ENCODE measurements at regions not wholly inside any gene's neighbourhood (a gene's known extent, or its start where the extent isn't known, plus 50 kb on each side); places are given as distances from the start of the nearest gene placed in this dataset.

GRCh38 chr16:82499302-82499701, 127.5 kb upstream of the CDH13 start:
- no peaks in the 10 kb centered on the region for H3K4me1 ChIP-seq (replicated peaks in 1 of 2; ENCODE audit: control insufficient read depth in 2 of 2, insufficient read depth in 2 of 2, low read length in 2 of 2)
- no peak overlapping the region for H3K9ac ChIP-seq (ENCODE audit: insufficient read depth in 1 of 2, low read depth in 2 of 2, low read length in 2 of 2)
- DNase-seq (ENCODE audit: extremely low read depth in 1 of 4, low spot score in 3 of 4) (no peak), FAIRE-seq (no peak), ATAC-seq (no peak)
- no peak overlapping the region for H3K4me3 ChIP-seq
- H3K27ac ChIP-seq (ENCODE audit: extremely low read depth, low read depth, low read length): no peak overlapping the region
- 3% methylated on average over 4 of the region's 4 CpGs for WGBS (ENCODE audit: insufficient coverage, low coverage, missing lambda C conversion rate)
- POLR2A ChIA-PET: no interaction called here
- intact Hi-C loops (cut with micrococcal nuclease): no loop called here
- H3K9me1 ChIP-seq (ENCODE audit: control insufficient read depth, insufficient read depth, low read length): no peaks in the 10 kb centered on the region
- TF ChIP-seq NUFIP1 (IDR thresholded peaks at IDR 0.05; ENCODE audit: partially characterized antibody) (no peak), HES1 (IDR thresholded peaks at IDR 0.05; ENCODE audit: low read depth) (no peak), RBM17 (IDR thresholded peaks at IDR 0.05; ENCODE audit: borderline replicate concordance, low read depth, low read length) (no peak), ZNF644 (tag; IDR thresholded peaks at IDR 0.05; ENCODE audit: low read depth) (no peak), SRSF7 (optimal IDR thresholded peaks at IDR 0.05; ENCODE audit: low read depth, low read length) (no peak), ZNF140 (CRISPR knock-in tag; IDR thresholded peaks at IDR 0.05) (no peak)
- in situ Hi-C loops (cut with MboI): no loop called here
- no TSS peak for BruUV-seq (replicated peaks)
- no peaks in the 10 kb centered on the region for H3K36me3 ChIP-seq (ENCODE audit: control insufficient read depth, insufficient read depth, low read length)
- no peaks in the 10 kb centered on the region for H4K20me1 ChIP-seq (replicated peaks; ENCODE audit: control insufficient read depth, insufficient read depth, low read length)
- H2AFZ ChIP-seq (ENCODE audit: low read depth, low read length): no peak overlapping the region
- no peaks in the 10 kb centered on the region for H3K79me2 ChIP-seq (ENCODE audit: control insufficient read depth, insufficient read depth, low read length)
- H3K9me3 ChIP-seq (replicated peaks; ENCODE audit: control insufficient read depth, insufficient read depth, low read depth, low read length): no peaks in the 10 kb centered on the region
- CTCF ChIA-PET (ENCODE audit: low intra/inter-chr PET ratio): no interaction called here
- no peak overlapping the region for H3K4me2 ChIP-seq (ENCODE audit: insufficient read depth, low read length)
- H3K27me3 ChIP-seq (ENCODE audit: control insufficient read depth in 2 of 2, insufficient read depth in 2 of 2, low read length in 2 of 2): no peaks in the 10 kb centered on the region; a peak in 1 of 5 replicates

- in situ Hi-C loops (cut with MboI) (no loop called here), intact Hi-C loops (cut with micrococcal nuclease) (no loop called here)
- 0% methylated on average over 4 of the region's 4 CpGs for WGBS (ENCODE audit: insufficient coverage, low coverage, missing lambda C conversion rate)
- H3K9me3 ChIP-seq (replicated peaks; ENCODE audit: control insufficient read depth, insufficient read depth, low read depth, low read length): 0 out of 2 replicates have a peak, but pooled peaks cover 2% of the 10 kb centered on the region
- H3K27me3 ChIP-seq (ENCODE audit: control insufficient read depth in 2 of 2, insufficient read depth in 2 of 2, low read length in 2 of 2): no peaks in the 10 kb centered on the region; a peak in 1 of 5 replicates
- H2AFZ ChIP-seq (ENCODE audit: low read depth, low read length): no peak overlapping the region
- no peaks in the 10 kb centered on the region for H3K36me3 ChIP-seq (ENCODE audit: control insufficient read depth, insufficient read depth, low read length)
- H3K4me2 ChIP-seq (ENCODE audit: insufficient read depth, low read length): no peak overlapping the region
- no peaks in the 10 kb centered on the region for H3K79me2 ChIP-seq (ENCODE audit: control insufficient read depth, insufficient read depth, low read length)
- ChIA-PET POLR2A (interaction anchor here (0.6 to 1.1 kb wide), 2 partner anchors 17 to 24 kb away, joined by 3 read pairs; no protein-coding TSS in a partner anchor), CTCF (ENCODE audit: low intra/inter-chr PET ratio) (no interaction called here)
- no peak for TF ChIP-seq ZNF239 (CRISPR knock-in tag; IDR thresholded peaks at IDR 0.05)
- no peaks in the 10 kb centered on the region for H4K20me1 ChIP-seq (replicated peaks; ENCODE audit: control insufficient read depth, insufficient read depth, low read length)
- DNase-seq (ENCODE audit: extremely low read depth in 1 of 4, low spot score in 3 of 4): no peak
- no peak overlapping the region for H3K4me3 ChIP-seq
- BruUV-seq (replicated peaks): no TSS peak
- H3K9me1 ChIP-seq (ENCODE audit: control insufficient read depth, insufficient read depth, low read length): no peaks in the 10 kb centered on the region
- H3K9ac ChIP-seq (ENCODE audit: insufficient read depth in 1 of 2, low read depth in 2 of 2, low read length in 2 of 2): no peak overlapping the region
- no peak for ATAC-seq
- no peak for FAIRE-seq
- no peaks in the 10 kb centered on the region for H3K4me1 ChIP-seq (replicated peaks in 1 of 2; ENCODE audit: control insufficient read depth in 2 of 2, insufficient read depth in 2 of 2, low read length in 2 of 2)
- H3K27ac ChIP-seq (ENCODE audit: extremely low read depth, low read depth, low read length): no peak overlapping the region
These were observed 129.6 kb upstream of the CDH13 start for GRCh38 chr16:82497139-82497538.

Data from K562 (cell line).